ENCODE measurements at regions not wholly inside any gene's neighbourhood (a gene's known extent, or its start where the extent isn't known, plus 50 kb on each side); places are given as distances from the start of the nearest gene placed in this dataset.

GRCh38 chr1:58939146-58939545 is 155.3 kb upstream of the JUN start:
- TF ChIP-seq POLR2A (IDR thresholded peaks at IDR 0.05) (no peak), CTCF (IDR thresholded peaks at IDR 0.05) (no peak), POLR2AphosphoS5 (IDR thresholded peaks at IDR 0.05; ENCODE audit: insufficient read depth in 1 of 2, low read depth in 1 of 2) (no peak)
